HEK293T (cell line): ENCODE measurements at regions not wholly inside any gene's neighbourhood (a gene's known extent, or its start where the extent isn't known, plus 50 kb on each side); places are given as distances from the start of the nearest gene placed in this dataset.

Source experiments
- CTCF ChIA-PET: fragments of 350-600 bp; formaldehyde crosslinking; extraction: SDS; loops from one replicate; lab custom pipeline; 2021; ENCODE audit warnings: antibody characterized with exemption, inconsistent platforms; lab: Yijun Ruan, JAX
- POLR2A ChIA-PET: fragments of 350-600 bp; formaldehyde crosslinking; extraction: SDS; loops from one replicate; lab custom pipeline; 2020; ENCODE audit warnings: antibody characterized with exemption, inconsistent platforms; lab: Yijun Ruan, JAX
- DNase-seq: peaks from one replicate; pipeline ENCODE4 v3.0.0; 2012; ENCODE audit warnings: mixed read lengths; ENCODE audit errors: extremely low spot score
- ARNT ChIP-seq: fragments of 450-650 bp; IDR thresholded peaks from 2 replicates; pipeline ENCODE4 v1.6.1; 2017; ENCODE audit warnings: mild to moderate bottlenecking
- BHLHE40 ChIP-seq: fragments of 450-650 bp; IDR thresholded peaks from 2 replicates; pipeline ENCODE4 v1.6.1; 2016; ENCODE audit warnings: mild to moderate bottlenecking, moderate library complexity, borderline replicate concordance
- CTBP1 ChIP-seq: fragments of 450-650 bp; IDR thresholded peaks from 2 replicates; pipeline ENCODE4 v1.6.1; 2016; ENCODE audit warnings: borderline replicate concordance
- ELF4 ChIP-seq: fragments of 450-650 bp; IDR thresholded peaks from 2 replicates; pipeline ENCODE4 v1.6.1; 2017; ENCODE audit warnings: antibody characterized with exemption
- FOXA1 ChIP-seq: fragments of 450-650 bp; IDR thresholded peaks from 2 replicates; pipeline ENCODE4 v1.6.1; 2016; ENCODE audit warnings: mild to moderate bottlenecking
- FOXK2 ChIP-seq: fragments of 450-650 bp; IDR thresholded peaks from 2 replicates; pipeline ENCODE4 v1.6.1; 2016; ENCODE audit warnings: mild to moderate bottlenecking
- FOXM1 ChIP-seq: fragments of 450-650 bp; IDR thresholded peaks from 2 replicates; pipeline ENCODE4 v1.6.1; 2017; ENCODE audit warnings: mild to moderate bottlenecking, borderline replicate concordance
- HDGF ChIP-seq: fragments of 450-650 bp; IDR thresholded peaks from 2 replicates; pipeline ENCODE4 v1.6.1; 2017; ENCODE audit warnings: antibody characterized with exemption, borderline replicate concordance
- L3MBTL2 ChIP-seq: fragments of 450-650 bp; conservative IDR thresholded peaks from 2 replicates; pipeline ENCODE4 v1.6.1; 2016; ENCODE audit warnings: mild to moderate bottlenecking
- LEF1 ChIP-seq: fragments of 450-650 bp; IDR thresholded peaks from 2 replicates; pipeline ENCODE4 v1.6.1; 2017; ENCODE audit warnings: mild to moderate bottlenecking, borderline replicate concordance
- NFRKB ChIP-seq: fragments of 450-650 bp; IDR thresholded peaks from 2 replicates; pipeline ENCODE4 v1.6.1; 2016; ENCODE audit warnings: mild to moderate bottlenecking, moderate library complexity
- PKNOX1 ChIP-seq: fragments of 450-650 bp; IDR thresholded peaks from 2 replicates; pipeline ENCODE4 v1.6.1; 2016
- SP1 ChIP-seq: fragments of 450-650 bp; IDR thresholded peaks from 2 replicates; pipeline ENCODE4 v1.6.1; 2017
- SUZ12 ChIP-seq: fragments of 450-650 bp; IDR thresholded peaks from 2 replicates; pipeline ENCODE4 v1.6.1; 2016; ENCODE audit warnings: mild to moderate bottlenecking
- TARDBP ChIP-seq: fragments of 450-650 bp; IDR thresholded peaks from 2 replicates; pipeline ENCODE4 v1.6.1; 2016
- ZNF384 ChIP-seq: fragments of 450-650 bp; IDR thresholded peaks from 2 replicates; pipeline ENCODE4 v1.6.1; 2016

GRCh38 chr2:239676716-239677452 is 276.1 kb upstream of the HDAC4 start:
- ChIA-PET POLR2A (no interaction called here), CTCF (no interaction called here)

GRCh38 chr2:239675826-239676715 is 275.3 kb upstream of the HDAC4 start:
- POLR2A ChIA-PET, result no interaction called here
- TF ChIP-seq ARNT, result no peak
- TF ChIP-seq ELF4, result no peak
- TF ChIP-seq FOXK2, result no peak
- no peak for TF ChIP-seq NFRKB
- no peak for TF ChIP-seq CTBP1
- no peak for TF ChIP-seq PKNOX1
- no peak for TF ChIP-seq BHLHE40
- TF ChIP-seq L3MBTL2, result no peak
- no peak for TF ChIP-seq FOXM1
- TF ChIP-seq FOXA1, result no peak
- no peak for TF ChIP-seq TARDBP
- no peak for TF ChIP-seq SUZ12
- TF ChIP-seq ZNF384, result no peak
- no peak for TF ChIP-seq LEF1
- DNase-seq, result no peak
- CTCF ChIA-PET, result no interaction called here

More at GRCh38 chr2:239676716-239677452, 276.1 kb upstream of the HDAC4 start:
- no peak for DNase-seq
- no peak for TF ChIP-seq LEF1
- TF ChIP-seq CTBP1, result no peak
- no peak for TF ChIP-seq BHLHE40
- no peak for TF ChIP-seq TARDBP
- no peak for TF ChIP-seq ELF4
- TF ChIP-seq FOXA1, result no peak
- TF ChIP-seq L3MBTL2, result no peak
- TF ChIP-seq FOXM1, result no peak
- no peak for TF ChIP-seq HDGF
- no peak for TF ChIP-seq PKNOX1
- no peak for TF ChIP-seq SP1
- TF ChIP-seq ZNF384, result no peak
- no peak for TF ChIP-seq FOXK2
- no peak for TF ChIP-seq SUZ12
- no peak for TF ChIP-seq ARNT

- ChIA-PET CTCF (no interaction called here), POLR2A (no interaction called here)
- no peak for TF ChIP-seq PKNOX1
- TF ChIP-seq BHLHE40, result no peak
- DNase-seq, result no peak
These were observed 274.4 kb upstream of the HDAC4 start for GRCh38 chr2:239674981-239675825.

- ChIA-PET CTCF (no interaction called here), POLR2A (no interaction called here)
- no peak for DNase-seq
- TF ChIP-seq PKNOX1 (no peak), L3MBTL2 (no peak), FOXK2 (no peak), TARDBP (no peak), FOXM1 (no peak), BHLHE40 (no peak), CTBP1 (no peak), FOXA1 (no peak), ARNT (no peak), HDGF (no peak), LEF1 (no peak)
These were observed 273.5 kb upstream of the HDAC4 start for GRCh38 chr2:239674101-239674980.
